ENCODE measurements at regions not wholly inside any gene's neighbourhood (a gene's known extent, or its start where the extent isn't known, plus 50 kb on each side); places are given as distances from the start of the nearest gene placed in this dataset.

DNA sequence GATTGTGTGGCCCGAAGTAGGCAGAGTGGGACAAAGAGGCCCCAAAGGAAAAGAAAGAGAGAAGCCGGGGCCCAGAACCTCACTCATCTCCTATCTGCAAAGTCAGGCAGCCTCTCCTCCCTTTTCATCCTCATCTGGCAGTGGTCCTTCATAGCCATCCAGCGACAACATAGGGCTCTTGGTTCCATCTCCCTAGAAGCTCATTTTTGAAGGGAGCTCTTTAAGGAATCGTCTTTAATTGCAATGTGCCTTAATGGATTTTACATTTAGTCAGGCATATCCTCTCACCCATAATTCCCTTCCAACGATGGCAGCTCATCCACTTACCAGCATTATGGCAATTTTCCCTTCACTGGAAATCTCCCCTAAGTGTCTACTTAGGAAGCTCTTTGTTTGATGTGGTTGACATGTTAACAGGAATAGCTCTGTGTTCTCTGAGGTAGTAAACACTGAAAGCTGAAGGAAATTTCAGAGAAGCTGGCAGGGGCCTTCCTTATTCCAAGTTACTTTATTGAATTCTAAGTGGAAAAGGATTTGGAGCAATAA is 780.6 kb downstream of the TSN start:
- DNase-seq (ENCODE audit: extremely low spot score) = no peak
- ChIA-PET CTCF (interaction anchor here (1.2 to 2.5 kb wide), 5 partner anchors 10 to 197 kb away, joined by 3 to 11 read pairs (median 4); no protein-coding TSS in a partner anchor), POLR2A (no interaction called here)
- TF ChIP-seq, protein P1, sequence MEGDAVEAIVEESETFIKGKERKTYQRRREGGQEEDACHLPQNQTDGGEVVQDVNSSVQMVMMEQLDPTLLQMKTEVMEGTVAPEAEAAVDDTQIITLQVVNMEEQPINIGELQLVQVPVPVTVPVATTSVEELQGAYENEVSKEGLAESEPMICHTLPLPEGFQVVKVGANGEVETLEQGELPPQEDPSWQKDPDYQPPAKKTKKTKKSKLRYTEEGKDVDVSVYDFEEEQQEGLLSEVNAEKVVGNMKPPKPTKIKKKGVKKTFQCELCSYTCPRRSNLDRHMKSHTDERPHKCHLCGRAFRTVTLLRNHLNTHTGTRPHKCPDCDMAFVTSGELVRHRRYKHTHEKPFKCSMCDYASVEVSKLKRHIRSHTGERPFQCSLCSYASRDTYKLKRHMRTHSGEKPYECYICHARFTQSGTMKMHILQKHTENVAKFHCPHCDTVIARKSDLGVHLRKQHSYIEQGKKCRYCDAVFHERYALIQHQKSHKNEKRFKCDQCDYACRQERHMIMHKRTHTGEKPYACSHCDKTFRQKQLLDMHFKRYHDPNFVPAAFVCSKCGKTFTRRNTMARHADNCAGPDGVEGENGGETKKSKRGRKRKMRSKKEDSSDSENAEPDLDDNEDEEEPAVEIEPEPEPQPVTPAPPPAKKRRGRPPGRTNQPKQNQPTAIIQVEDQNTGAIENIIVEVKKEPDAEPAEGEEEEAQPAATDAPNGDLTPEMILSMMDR (IDR thresholded peaks at IDR 0.05; ENCODE audit: control extremely low read depth, extremely low read depth, low read depth, missing control alignments) = no peak

DNA sequence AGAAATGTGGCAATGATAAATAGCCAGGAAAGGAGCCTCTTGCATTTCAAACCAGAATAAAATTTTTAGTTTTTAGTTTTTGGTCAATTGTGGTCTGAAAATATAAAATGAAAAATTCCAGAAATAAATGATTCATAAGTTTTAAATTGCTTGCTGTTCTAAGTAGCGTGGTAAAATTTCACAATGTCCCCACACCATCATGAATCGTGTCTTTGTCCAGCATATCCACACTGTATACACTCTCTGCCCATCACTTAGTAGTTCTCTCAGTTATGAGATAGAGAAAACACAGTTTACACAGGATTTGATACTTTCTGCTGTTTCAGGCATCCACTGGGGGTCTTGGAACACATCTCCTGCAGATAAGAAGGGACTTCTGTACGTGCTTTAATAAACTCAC is 783.9 kb downstream of the TSN start:
- ChIA-PET CTCF (no interaction called here), POLR2A (no interaction called here)
- no peak for DNase-seq (ENCODE audit: extremely low spot score)
- TF ChIP-seq, protein P1 (IDR thresholded peaks at IDR 0.05; ENCODE audit: control extremely low read depth, extremely low read depth, low read depth, missing control alignments) = no peak

DNA sequence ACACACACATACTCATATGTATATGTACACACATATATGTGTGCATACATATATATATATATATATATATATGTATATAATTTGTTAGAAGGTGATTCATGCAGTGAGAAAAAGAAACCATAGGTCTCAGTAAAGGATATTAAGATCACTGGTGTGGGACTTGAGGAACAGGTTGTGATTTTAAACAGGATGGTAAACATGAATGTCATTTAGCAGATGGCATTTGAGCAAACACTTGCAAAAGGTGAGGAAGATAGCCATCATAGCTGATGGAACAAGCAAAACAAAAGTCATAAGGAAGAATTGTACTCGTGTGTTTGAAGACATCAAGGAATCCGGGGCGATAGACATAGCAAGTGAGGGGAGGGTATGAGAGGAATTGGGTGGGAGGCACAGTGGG is 784.5 kb downstream of the TSN start:
- DNase-seq (ENCODE audit: extremely low spot score) = no peak

DNA sequence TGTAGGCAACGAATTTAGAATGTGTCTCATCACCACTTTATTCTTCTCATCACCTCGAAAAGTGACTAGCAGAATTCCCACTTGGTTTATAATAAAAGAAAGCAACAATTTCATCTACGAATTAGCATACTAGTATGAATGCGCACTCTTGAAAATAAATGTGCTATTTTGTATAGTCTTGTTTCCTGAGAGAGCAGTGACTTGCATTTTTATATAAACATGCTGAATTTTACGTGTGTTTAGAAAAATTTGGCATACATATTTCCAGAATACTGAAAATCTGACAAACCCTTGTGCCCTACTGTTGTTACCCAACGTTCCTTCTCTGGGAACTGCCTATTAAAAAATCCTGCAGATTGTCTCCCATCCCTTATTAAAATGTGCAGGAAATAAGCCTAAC is 786.8 kb downstream of the TSN start:
- DNase-seq (ENCODE audit: extremely low spot score) = no peak
- POLR2A ChIA-PET = no interaction called here
- CTCF ChIA-PET = interaction anchor here (1.4 kb wide), 1 partner anchor 15 kb away, joined by 3 read pairs; no protein-coding TSS in a partner anchor
- TF ChIP-seq, protein P1 (IDR thresholded peaks at IDR 0.05; ENCODE audit: control extremely low read depth, extremely low read depth, low read depth, missing control alignments) = no peak

More for the DNA sequence above, 784.5 kb downstream of the TSN start:
- ChIA-PET POLR2A (no interaction called here), CTCF (no interaction called here)
- TF ChIP-seq, protein P1 (IDR thresholded peaks at IDR 0.05; ENCODE audit: control extremely low read depth, extremely low read depth, low read depth, missing control alignments) = no peak

DNA sequence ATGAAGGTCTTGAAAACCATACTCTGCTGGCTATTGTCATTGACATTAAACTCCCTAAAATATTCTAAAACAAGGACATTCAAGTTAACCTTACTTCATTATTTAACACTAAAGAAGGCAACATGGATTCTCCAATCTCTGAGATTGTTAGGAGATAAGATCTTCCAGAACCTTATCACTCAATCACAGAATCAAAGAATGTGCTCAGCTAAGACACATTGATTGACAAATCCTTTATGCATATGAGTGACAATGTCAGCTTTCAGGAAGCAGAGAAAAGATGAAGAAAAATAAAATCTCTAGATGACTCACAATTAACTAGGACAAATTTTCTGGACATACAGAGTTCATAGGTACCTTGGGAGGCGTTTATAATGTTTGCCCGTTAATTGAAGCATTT is 787.2 kb downstream of the TSN start:
- CTCF ChIA-PET = no interaction called here
- TF ChIP-seq, protein P1 (IDR thresholded peaks at IDR 0.05; ENCODE audit: control extremely low read depth, extremely low read depth, low read depth, missing control alignments) = no peak
- no peak for DNase-seq (ENCODE audit: extremely low spot score)
- POLR2A ChIA-PET = no interaction called here

DNA sequence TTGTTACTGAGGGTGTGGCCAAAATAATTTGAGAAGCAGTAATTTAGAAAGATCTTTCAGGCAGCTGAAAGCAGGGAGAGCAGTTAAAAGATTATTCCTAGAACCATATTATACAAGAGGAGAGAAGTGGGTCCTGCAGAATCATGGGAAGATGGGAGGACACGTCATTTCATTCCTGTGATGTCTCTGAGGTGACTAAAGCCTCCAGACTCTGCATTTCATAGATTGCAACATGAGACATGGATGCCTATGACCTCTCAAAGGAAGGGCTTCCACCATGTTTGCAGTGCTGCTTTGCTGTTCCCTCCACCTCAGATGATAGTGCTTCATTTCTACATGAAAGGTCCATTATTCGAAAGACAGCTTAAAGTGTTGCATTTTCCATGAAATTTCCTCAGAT is 788.4 kb downstream of the TSN start:
- TF ChIP-seq, protein P1 (IDR thresholded peaks at IDR 0.05; ENCODE audit: control extremely low read depth, extremely low read depth, low read depth, missing control alignments) = no peak
- no peak for DNase-seq (ENCODE audit: extremely low spot score)
- POLR2A ChIA-PET = no interaction called here
- CTCF ChIA-PET = interaction anchor here (0.9 kb wide), 1 partner anchor 21 kb away, joined by 3 read pairs; no protein-coding TSS in a partner anchor

Measured in GM10248 (cell line).